ENCODE measurements at regions not wholly inside any gene's neighbourhood (a gene's known extent, or its start where the extent isn't known, plus 50 kb on each side); places are given as distances from the start of the nearest gene placed in this dataset.
"Not testable (repeated sequence)": the region's sequence is repeated elsewhere in the genome, so short reads cannot be mapped to it uniquely, and the experiment has no call there.

GRCh38 chr5:110812639-110813038 is 73.8 kb downstream of the SLC25A46 start:
- no peak for DNase-seq

GRCh38 chr5:110815916-110816605 is 77.3 kb downstream of the SLC25A46 start:
- no peak for DNase-seq

GRCh38 chr5:110817459-110817858 is 78.7 kb downstream of the SLC25A46 start:
- no peak for DNase-seq

GRCh38 chr5:110823571-110823970 is 84.8 kb downstream of the SLC25A46 start:
- no peak for DNase-seq

GRCh38 chr5:110824936-110825441 is 86.2 kb downstream of the SLC25A46 start:
- DNase-seq: no peak

- no peak for DNase-seq
These were observed 93.9 kb downstream of the SLC25A46 start for GRCh38 chr5:110832683-110833082.

- not testable (repeated sequence) for DNase-seq
These were observed 96.1 kb downstream of the SLC25A46 start for GRCh38 chr5:110834933-110835332.

GRCh38 chr5:110836851-110837250 is 98.0 kb downstream of the SLC25A46 start:
- no peak for DNase-seq

GRCh38 chr5:110838357-110838756 is 99.5 kb downstream of the SLC25A46 start:
- DNase-seq: not testable (repeated sequence)

GRCh38 chr5:110838961-110839360 is 100.2 kb downstream of the SLC25A46 start:
- no peak for DNase-seq

GRCh38 chr5:110840347-110840960 is 101.6 kb downstream of the SLC25A46 start:
- no peak for DNase-seq

- no peak for DNase-seq
These were observed 102.3 kb downstream of the SLC25A46 start for GRCh38 chr5:110841137-110841536.

- DNase-seq: no peak
These were observed 104.1 kb downstream of the SLC25A46 start for GRCh38 chr5:110842948-110843347.

GRCh38 chr5:110844251-110844650 is 105.4 kb downstream of the SLC25A46 start:
- DNase-seq: no peak

- no peak for DNase-seq
These were observed 107.7 kb downstream of the SLC25A46 start for GRCh38 chr5:110846398-110847001.

GRCh38 chr5:110851357-110851756 is 112.5 kb downstream of the SLC25A46 start:
- no peak for DNase-seq

GRCh38 chr5:110852053-110852452 is 113.2 kb downstream of the SLC25A46 start:
- no peak for DNase-seq

GRCh38 chr5:110852541-110852940 is 113.7 kb downstream of the SLC25A46 start:
- no peak for DNase-seq

GRCh38 chr5:110853267-110853666 is 114.5 kb downstream of the SLC25A46 start:
- DNase-seq: no peak

- no peak for DNase-seq
These were observed 115.4 kb downstream of the SLC25A46 start for GRCh38 chr5:110854200-110854599.

- DNase-seq: no peak
These were observed 117.2 kb downstream of the SLC25A46 start for GRCh38 chr5:110855961-110856360.

GRCh38 chr5:110865400-110866094 is 126.7 kb downstream of the SLC25A46 start:
- peak; percentile 53 for DNase-seq

GRCh38 chr5:110869927-110870326 is 131.1 kb downstream of the SLC25A46 start:
- DNase-seq: no peak
